CD4-positive, alpha-beta T cell treated with Interleukin-17A for 4 hours (primary cell): ENCODE measurements at regions not wholly inside any gene's neighbourhood (a gene's known extent, or its start where the extent isn't known, plus 50 kb on each side); places are given as distances from the start of the nearest gene placed in this dataset.
"Not testable (repeated sequence)": the region's sequence is repeated elsewhere in the genome, so short reads cannot be mapped to it uniquely, and the experiment has no call there.

Experiments used
- DNase-seq: peaks from one replicate; pipeline ENCODE4 v3.0.0-alpha.2; 2020; ENCODE audit warnings: mixed read lengths

- no peak for DNase-seq
Observed at GRCh38 chr2:190742431-190742830, 93.5 kb downstream of the NAB1 start.

- no peak for DNase-seq
Observed at GRCh38 chr2:190744041-190744440, 95.2 kb downstream of the NAB1 start.

DNA sequence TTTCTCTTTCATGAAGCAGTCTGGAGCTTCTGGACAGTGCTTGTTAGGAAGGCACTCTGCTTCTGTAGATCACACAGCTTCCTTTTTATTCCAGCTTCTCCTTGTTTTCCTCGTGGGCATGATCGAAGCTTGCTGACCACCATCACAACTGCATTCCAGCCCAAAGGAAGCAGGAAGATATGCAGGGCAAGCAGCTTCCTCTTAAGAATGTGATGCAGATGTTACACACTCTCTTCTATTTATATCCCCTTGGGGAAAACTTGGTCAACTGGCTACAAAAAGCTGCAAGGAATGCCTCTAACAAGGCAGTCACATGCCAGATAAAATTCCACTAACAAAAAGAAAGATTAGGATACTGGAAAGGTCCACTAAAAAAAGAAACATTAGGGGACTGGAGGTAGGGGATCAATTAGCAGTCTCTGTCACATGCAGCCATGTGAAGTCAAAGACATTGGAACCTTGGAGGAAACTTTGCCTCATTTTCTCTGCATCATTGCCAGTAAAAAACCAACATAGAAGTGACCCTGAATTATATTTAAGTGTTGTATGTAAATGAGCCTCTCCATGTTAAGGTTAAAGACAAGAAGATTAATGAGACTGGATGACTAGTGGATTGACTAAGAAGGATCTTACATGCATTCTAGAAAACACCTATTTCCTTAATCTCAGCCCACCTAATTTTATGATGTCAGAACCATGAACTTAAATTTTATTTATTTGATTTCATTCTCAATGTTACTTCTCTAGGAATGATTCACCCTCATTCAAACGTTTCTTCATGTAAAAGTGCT is 98.3 kb downstream of the NAB1 start:
- DNase-seq: no peak

GRCh38 chr2:190748966-190749365 is 100.1 kb downstream of the NAB1 start:
- no peak for DNase-seq

DNA sequence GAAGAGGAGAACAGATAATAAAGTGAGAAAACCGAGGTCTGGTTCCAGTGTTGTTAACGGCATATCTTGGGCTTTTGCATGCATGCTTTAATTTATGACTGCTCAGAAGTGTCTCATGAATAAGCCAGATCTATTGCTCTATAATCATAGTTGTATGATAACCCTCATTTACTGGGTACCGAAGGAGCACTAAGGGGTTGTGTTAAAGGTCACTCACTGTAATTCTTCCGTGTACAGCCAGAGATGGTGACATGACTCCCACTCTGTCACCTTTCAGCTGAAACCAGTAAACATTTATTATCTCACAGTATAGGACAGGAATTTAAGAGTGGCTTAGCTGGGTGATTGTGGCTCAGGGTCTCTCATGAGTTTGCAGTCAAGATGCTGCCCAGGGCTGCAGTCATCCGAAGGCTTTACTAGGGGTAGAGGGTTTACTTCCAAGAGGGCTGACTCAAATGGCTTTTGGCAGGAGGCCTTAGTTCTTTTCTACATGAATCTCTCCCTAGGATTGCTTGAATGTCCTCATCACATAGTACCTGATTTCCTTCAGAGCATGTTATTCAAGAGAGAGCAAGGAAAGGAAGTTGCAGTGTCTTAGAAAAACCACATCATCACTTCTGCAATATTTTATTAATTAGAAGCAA is 107.0 kb downstream of the NAB1 start:
- DNase-seq: no peak

- DNase-seq: no peak
Observed at GRCh38 chr2:190759749-190760213, 110.9 kb downstream of the NAB1 start.

GRCh38 chr2:190760353-190761150 is 111.7 kb downstream of the NAB1 start:
- not testable (repeated sequence) for DNase-seq

GRCh38 chr2:190761216-190761615 is 112.3 kb downstream of the NAB1 start:
- not testable (repeated sequence) for DNase-seq

GRCh38 chr2:190762566-190762965 is 113.7 kb downstream of the NAB1 start:
- no peak for DNase-seq

DNA sequence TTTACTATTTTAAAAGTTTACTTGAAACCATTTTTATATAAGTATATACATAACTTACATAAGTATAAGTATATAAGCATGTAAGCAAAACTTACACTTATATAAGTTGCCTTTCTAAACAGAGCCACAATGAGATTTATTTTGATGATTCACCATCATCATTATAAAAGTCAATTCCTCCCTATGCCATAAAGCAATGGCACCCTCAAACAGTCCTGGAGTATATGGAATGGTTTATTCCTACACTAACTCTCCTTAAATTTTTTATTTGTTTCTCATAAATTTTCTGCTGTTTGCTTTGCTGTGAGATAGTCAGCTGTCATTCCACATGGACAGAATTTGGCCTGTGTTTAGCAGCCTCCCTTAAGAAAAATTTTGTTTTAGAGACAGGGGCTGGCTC is 114.2 kb downstream of the NAB1 start:
- no peak for DNase-seq

GRCh38 chr2:190763901-190764514 is 115.1 kb downstream of the NAB1 start:
- DNase-seq: no peak

- no peak for DNase-seq
Observed at GRCh38 chr2:190765386-190766173, 115.0 kb upstream of the GLS start.

DNA sequence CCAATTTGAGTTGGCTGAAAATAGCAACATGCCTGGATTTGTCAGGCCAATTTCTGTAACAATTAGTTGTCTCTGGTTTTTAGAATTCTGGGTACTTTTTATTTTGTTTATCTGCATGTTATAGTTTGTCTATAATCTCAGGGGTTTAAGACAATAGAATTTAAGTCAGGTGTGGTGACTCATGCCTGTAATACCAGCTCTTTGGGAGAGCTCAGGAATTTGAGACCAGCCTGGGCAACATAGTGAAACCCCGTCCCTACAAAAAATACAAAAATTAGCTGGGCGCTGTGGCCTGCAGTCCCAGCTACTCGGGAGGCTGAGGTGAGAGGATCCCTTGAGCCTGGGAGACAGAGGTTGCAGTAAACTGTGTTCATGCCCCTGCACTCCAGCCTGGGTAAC is 114.4 kb upstream of the GLS start:
- DNase-seq: no peak

- DNase-seq: no peak
Observed at GRCh38 chr2:190766595-190766994, 114.0 kb upstream of the GLS start.

GRCh38 chr2:190767821-190768220 is 112.8 kb upstream of the GLS start:
- DNase-seq: no peak

GRCh38 chr2:190769258-190769657 is 111.4 kb upstream of the GLS start:
- no peak for DNase-seq

GRCh38 chr2:190771726-190772125 is 108.9 kb upstream of the GLS start:
- DNase-seq: no peak

- DNase-seq: no peak
Observed at GRCh38 chr2:190780594-190780993, 100.0 kb upstream of the GLS start.

DNA sequence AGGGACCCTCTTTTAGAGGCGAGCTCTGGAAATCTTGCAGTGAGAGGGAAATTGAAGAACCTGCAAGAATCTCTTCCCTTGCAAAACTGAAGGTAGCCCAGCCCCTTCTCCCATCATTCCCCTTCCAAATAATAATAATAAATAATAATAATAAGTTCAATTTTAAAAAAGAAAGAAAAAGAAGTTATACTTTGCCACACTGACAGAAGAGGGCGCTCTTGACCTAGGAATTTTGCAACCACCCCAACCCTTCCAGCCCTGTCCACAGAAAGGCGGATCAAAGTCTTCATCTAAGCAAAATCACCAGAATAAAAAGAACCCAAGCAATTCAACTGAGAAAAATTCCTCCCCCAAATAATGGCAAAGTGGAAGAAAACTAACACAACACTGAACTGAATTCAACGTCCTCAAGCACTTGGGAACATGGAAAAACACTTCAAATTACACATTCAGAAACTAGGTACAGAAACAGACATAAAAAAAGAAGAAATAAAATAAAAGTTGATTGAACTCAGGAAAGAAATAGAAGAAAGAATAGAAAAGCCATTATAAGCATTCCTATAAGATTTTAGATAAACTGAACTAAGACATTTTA is 98.9 kb upstream of the GLS start:
- DNase-seq: peak; percentile 63

DNA sequence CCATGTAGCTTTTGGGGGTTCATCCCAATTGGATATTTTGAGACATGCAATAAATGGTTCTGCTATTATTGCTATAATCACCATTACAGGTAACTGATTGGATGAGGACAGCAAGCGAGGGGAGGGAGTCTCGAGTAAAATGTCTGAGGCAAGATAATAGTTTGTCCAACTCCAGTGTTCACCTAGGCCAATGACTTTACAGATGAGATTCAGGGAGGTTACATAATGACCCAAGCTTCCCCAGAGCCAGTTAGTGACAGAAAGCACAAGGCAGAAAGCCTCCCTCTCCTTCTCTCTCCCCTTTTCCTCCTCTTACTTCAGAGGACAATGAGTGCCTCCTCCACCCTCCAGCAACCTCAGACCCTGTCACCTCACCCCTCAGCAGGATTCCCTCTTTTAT is 98.4 kb upstream of the GLS start:
- DNase-seq: no peak

GRCh38 chr2:190783513-190784263 is 96.9 kb upstream of the GLS start:
- no peak for DNase-seq
